C4-2B (cell line): ENCODE measurements at regions not wholly inside any gene's neighbourhood (a gene's known extent, or its start where the extent isn't known, plus 50 kb on each side); places are given as distances from the start of the nearest gene placed in this dataset.

ENCODE experiments used
- H3K27ac ChIP-seq: fragments of 450-650 bp; 2 replicates; pipeline ENCODE4 v1.5.1; 2017
- ZFX ChIP-seq: fragments of 450-650 bp; IDR thresholded peaks from 2 replicates; pipeline ENCODE4 v1.6.1; 2017
- TF ChIP-seq, protein P1 (sequence below): fragments of 450-650 bp; conservative IDR thresholded peaks from 2 replicates; pipeline ENCODE4 v1.5.1; 2017; ENCODE audit warnings: mild to moderate bottlenecking

DNA sequence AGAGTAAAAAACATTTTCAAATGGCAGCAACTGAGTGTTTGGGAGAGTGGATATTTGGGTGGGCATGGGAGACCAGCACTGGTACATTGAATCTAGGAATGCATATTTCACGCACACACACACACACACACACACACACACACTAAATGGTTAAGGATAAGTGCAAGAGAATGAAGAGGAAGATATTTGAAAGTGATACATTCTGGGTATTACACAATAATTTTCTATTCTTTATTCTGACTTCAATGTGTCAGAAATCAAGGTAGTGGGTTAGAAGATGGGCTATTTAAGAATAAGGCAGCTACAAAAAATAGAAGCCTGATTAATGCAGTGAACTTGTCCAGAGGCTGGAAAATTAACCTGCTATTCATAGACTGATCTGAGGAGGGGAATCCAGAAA, 577.0 kb downstream of the TMEM182 start:
- TF ChIP-seq, protein P1, sequence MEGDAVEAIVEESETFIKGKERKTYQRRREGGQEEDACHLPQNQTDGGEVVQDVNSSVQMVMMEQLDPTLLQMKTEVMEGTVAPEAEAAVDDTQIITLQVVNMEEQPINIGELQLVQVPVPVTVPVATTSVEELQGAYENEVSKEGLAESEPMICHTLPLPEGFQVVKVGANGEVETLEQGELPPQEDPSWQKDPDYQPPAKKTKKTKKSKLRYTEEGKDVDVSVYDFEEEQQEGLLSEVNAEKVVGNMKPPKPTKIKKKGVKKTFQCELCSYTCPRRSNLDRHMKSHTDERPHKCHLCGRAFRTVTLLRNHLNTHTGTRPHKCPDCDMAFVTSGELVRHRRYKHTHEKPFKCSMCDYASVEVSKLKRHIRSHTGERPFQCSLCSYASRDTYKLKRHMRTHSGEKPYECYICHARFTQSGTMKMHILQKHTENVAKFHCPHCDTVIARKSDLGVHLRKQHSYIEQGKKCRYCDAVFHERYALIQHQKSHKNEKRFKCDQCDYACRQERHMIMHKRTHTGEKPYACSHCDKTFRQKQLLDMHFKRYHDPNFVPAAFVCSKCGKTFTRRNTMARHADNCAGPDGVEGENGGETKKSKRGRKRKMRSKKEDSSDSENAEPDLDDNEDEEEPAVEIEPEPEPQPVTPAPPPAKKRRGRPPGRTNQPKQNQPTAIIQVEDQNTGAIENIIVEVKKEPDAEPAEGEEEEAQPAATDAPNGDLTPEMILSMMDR: no peak
- no peak for TF ChIP-seq ZFX
- H3K27ac ChIP-seq: no peak overlapping the region

DNA sequence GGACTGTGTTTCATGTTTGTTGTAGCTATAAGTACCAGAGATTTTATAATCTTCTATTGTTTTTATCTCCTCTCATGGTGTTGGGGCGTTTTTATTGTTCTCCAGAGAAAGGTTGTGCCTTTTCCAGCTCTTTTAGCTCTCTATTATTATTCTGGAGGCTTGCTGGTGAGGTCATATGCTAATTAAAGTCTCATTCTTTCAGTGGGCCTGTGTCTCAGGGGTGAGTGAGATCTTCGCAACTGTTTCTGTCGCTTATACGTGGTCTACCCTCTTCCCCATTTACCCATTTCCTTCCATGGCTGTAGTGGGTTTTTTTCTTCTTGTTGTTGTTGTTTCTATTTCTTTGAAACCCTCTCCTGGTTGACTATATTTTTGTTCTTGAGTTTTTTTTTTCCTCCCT, 584.9 kb downstream of the TMEM182 start:
- H3K27ac ChIP-seq: no peak overlapping the region
- TF ChIP-seq, protein P1: no peak
- TF ChIP-seq ZFX: no peak

DNA sequence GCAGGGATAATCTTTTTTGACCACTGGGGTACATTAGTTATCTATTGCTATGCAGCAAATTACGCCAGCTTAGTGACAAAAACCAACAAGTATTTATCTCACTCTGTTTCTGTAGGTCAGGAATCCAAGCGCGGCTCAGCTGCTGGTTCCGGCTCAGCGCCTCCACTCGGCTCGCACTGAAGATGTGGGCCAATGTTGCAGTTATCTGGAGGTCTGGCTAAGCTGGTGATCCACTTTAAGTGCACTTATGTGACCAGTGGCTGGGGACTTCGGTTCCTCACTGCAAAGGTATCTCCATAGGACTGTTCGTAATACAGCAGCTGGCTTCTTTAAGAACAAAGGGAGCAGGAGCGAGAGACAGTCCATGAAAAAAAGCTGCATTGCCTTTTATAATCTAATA, 591.9 kb downstream of the TMEM182 start:
- H3K27ac ChIP-seq: no peak overlapping the region
- TF ChIP-seq, protein P1: no peak

DNA sequence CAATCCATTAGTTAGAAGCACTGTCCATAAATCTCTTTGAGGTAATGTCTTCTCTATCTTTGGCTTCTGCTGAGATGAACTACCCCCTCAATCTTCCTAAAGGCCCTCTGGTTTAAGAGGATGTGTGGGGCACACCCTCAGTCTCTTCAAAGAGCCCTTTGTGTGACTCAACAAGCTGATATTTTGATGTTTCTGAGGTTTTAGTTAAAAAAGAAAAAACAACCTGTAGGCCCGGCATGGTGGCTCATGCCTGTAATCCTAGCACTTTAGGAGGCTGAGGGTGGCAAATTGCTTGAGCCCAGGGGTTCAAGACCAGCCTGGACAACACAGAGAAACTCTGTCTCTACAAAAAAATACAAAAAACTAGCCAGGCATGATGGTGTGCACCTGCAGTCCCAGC, 593.5 kb downstream of the TMEM182 start:
- TF ChIP-seq, protein P1: no peak
- TF ChIP-seq ZFX: no peak
- H3K27ac ChIP-seq: no peak overlapping the region

DNA sequence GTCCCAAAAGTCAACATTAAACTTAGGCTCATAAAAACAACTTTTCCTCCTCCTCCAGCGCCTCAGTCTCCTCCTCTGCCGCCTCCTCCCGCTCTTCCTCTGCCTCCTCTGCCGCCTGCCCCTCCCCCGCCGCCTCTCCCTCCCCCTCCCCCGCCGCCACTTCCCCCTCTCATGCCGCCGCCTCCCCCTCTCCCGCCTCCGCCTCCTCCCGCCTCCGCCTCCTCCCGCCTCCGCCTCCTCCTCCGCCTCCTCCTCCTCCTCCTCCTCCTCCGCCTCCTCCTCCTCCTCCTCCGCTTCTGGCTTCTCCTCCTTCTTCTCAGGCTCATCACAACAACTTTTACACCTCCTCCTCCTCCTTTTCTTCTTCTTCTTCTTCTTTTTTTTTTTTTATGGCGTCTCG, 599.9 kb downstream of the TMEM182 start:
- no peak for TF ChIP-seq ZFX
- TF ChIP-seq, protein P1: no peak
- H3K27ac ChIP-seq: no peak overlapping the region

DNA sequence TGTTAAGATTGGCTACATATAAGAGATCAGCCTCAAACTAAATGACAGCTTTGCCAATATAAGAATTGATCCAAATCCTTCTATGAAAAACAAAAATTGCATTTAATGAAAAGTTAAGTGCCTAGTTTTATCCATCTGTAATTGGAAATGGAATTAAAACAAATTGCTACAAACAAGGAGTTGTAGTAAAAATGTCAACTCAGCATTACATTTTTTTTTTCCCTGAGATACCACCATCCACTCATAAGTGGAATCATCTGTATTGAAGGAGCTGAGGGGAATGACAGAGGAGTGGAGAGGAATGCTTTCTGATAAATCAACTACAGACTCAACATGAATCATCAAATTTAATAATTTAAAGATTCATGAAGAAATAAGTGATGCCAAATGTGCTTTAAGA, 601.8 kb downstream of the TMEM182 start:
- TF ChIP-seq, protein P1: no peak
- TF ChIP-seq ZFX: no peak
- no peak overlapping the region for H3K27ac ChIP-seq

DNA sequence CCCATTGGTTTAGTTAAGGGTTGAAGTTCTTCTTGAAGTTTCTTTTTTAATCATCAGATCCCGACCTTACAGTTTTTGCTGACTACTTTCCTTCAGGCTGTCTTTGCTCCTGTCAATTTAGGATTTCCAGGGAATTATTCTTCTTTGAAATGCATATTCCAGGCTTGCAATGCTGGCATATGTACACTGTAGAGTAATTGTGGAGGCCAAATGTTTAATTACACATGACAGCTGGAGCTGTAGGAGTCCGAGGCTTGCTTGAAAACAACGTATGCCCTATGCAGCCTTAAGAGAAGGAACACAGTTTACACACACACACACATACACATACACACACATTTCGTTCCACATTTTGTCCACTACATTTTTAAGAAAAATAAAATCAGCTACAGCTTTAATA, 602.3 kb downstream of the TMEM182 start:
- H3K27ac ChIP-seq: no peak overlapping the region
- TF ChIP-seq, protein P1: no peak
- no peak for TF ChIP-seq ZFX
